A549 (cell line): ENCODE measurements at regions not wholly inside any gene's neighbourhood (a gene's known extent, or its start where the extent isn't known, plus 50 kb on each side); places are given as distances from the start of the nearest gene placed in this dataset.

ENCODE experiments used
- ATAC-seq, 2 experiments: fragments of 200-7000 bp in 1 of 2; fragments of >200 bp in 1 of 2; cut with Nextera tagmentation in 1 of 2; cut with Tn5 transposase in 1 of 2; 3 replicates each; pipeline versions ENCODE4 v1.8.0 to v1.9.1; 2018 to 2020; ENCODE audit warnings: mild to moderate bottlenecking in 1 of 2, moderate library complexity in 1 of 2
- CTCF ChIA-PET: fragments of 300-600 bp; sonication (Branson Sonifier 250); formaldehyde crosslinking; extraction: SDS; loops from one replicate; lab custom pipeline; 2021; ENCODE audit warnings: antibody characterized with exemption, inconsistent platforms; lab: Yijun Ruan, JAX
- POLR2A ChIA-PET: fragments of 350-600 bp; formaldehyde crosslinking; extraction: SDS; loops from one replicate; lab custom pipeline; 2021; ENCODE audit warnings: antibody characterized with exemption, inconsistent platforms; lab: Yijun Ruan, JAX
- DNase-seq, 2 experiments: peaks; one replicate each; pipeline versions ENCODE4 v3.0.0 to v3.0.0-alpha.2; 2011 to 2016; ENCODE audit warnings: low read depth in 1 of 2, low spot score in 1 of 2
- FAIRE-seq: peaks from 2 replicates; lab custom pipeline; 2011; peaks lifted over from hg19 to GRCh38; lab: Jason Lieb, UNC
- H3K27ac ChIP-seq, 2 experiments: fragments of >200 bp; sonication (Bioruptor Twin); formaldehyde crosslinking; 3 replicates each; pipeline ENCODE4 v1.5.1; 2016 to 2017
- H3K4me1 ChIP-seq: fragments of >200 bp; sonication (Bioruptor Twin); formaldehyde crosslinking; 3 replicates; pipeline ENCODE4 v1.6.1; 2016
- H3K4me2 ChIP-seq: fragments of >200 bp; sonication (Bioruptor Twin); formaldehyde crosslinking; 3 replicates; pipeline ENCODE4 v1.6.1; 2016
- H3K4me3 ChIP-seq: fragments of >200 bp; sonication (Bioruptor Twin); formaldehyde crosslinking; 3 replicates; pipeline ENCODE4 v1.5.1; 2016
- H3K9me3 ChIP-seq: fragments of >200 bp; sonication (Bioruptor Twin); formaldehyde crosslinking; 3 replicates; pipeline ENCODE4 v1.6.1; 2016
- BCL3 ChIP-seq: fragments of >200 bp; sonication (Bioruptor Twin); formaldehyde crosslinking; IDR thresholded peaks from 3 replicates; pipeline ENCODE4 v1.6.1; 2016
- CBX2 ChIP-seq: fragments of 200-600 bp; sonication (generic); IDR thresholded peaks from 2 replicates; pipeline ENCODE4 v1.6.1; 2016; ENCODE audit warnings: low read depth, mild to moderate bottlenecking, borderline replicate concordance
- CTCF ChIP-seq: fragments of >200 bp; sonication (Bioruptor Twin); formaldehyde crosslinking; IDR thresholded peaks from 3 replicates; pipeline ENCODE4 v1.5.1; 2016
- EHMT2 ChIP-seq: fragments of 200-600 bp; sonication (generic); IDR thresholded peaks from 2 replicates; pipeline ENCODE4 v1.6.1; 2016; ENCODE audit warnings: antibody characterized with exemption, low read depth, mild to moderate bottlenecking, moderate library complexity
- EP300 ChIP-seq, 2 experiments: fragments of >200 bp; sonication (Bioruptor Twin); formaldehyde crosslinking; IDR thresholded peaks; 2 replicates in 1 of 2; 3 replicates in 1 of 2; pipeline ENCODE4 v1.6.1; 2016 to 2017
- FOSL2 ChIP-seq, 2 experiments: fragments of 450-650 bp in 1 of 2; fragments of >200 bp in 1 of 2; sonication (Bioruptor Twin) in 1 of 2; formaldehyde crosslinking; IDR thresholded peaks; 2 replicates each; pipeline versions ENCODE4 v1.5.0 to v1.6.1; 2016 to 2020; ENCODE audit warnings: mild to moderate bottlenecking in 1 of 2, moderate library complexity in 1 of 2
- GATA3 ChIP-seq: IDR thresholded peaks from 2 replicates; pipeline ENCODE4 v1.6.1; 2012; ENCODE audit warnings: borderline replicate concordance
- HDAC2 ChIP-seq: fragments of 200-600 bp; sonication (generic); IDR thresholded peaks from 2 replicates; pipeline ENCODE4 v1.6.1; 2016
- HOXB13 ChIP-seq: fragments of 250-450 bp; sonication (Bioruptor Pico); IDR thresholded peaks from 2 replicates; pipeline ENCODE4 v1.5.0; 2020; ENCODE audit warnings: low read depth, mild to moderate bottlenecking, moderate library complexity
- JUN ChIP-seq, 2 experiments: fragments of >200 bp; sonication (Bioruptor Twin); formaldehyde crosslinking; IDR thresholded peaks; 2 replicates in 1 of 2; 3 replicates in 1 of 2; pipeline ENCODE4 v1.6.1; 2016 to 2017
- KDM5A ChIP-seq: fragments of 200-600 bp; sonication (generic); IDR thresholded peaks from 2 replicates; pipeline ENCODE4 v1.6.1; 2016; ENCODE audit warnings: antibody characterized with exemption, mild to moderate bottlenecking
- MAFK ChIP-seq: fragments of 450-650 bp; IDR thresholded peaks from 2 replicates; pipeline ENCODE4 v1.6.1; 2014; ENCODE audit not compliant: partially characterized antibody
- MYC ChIP-seq: IDR thresholded peaks from 2 replicates; pipeline ENCODE4 v1.6.1; 2012; ENCODE audit warnings: mild to moderate bottlenecking, inconsistent platforms, low read length, improper control_type of control experiment, borderline replicate concordance
- NPAS2 ChIP-seq: fragments of 250-450 bp; sonication (Bioruptor Pico); IDR thresholded peaks from 2 replicates; pipeline ENCODE4 v1.8.0; 2022; ENCODE audit warnings: mild to moderate bottlenecking, moderate library complexity, borderline replicate concordance
- NR3C1 ChIP-seq: fragments of >200 bp; sonication (Bioruptor Twin); formaldehyde crosslinking; IDR thresholded peaks from 3 replicates; pipeline ENCODE4 v1.6.1; 2017
- PBX3 ChIP-seq: IDR thresholded peaks from 2 replicates; pipeline ENCODE4 v1.6.1; 2012
- POLR2A ChIP-seq: IDR thresholded peaks from 2 replicates; pipeline ENCODE4 v1.6.1; 2012; ENCODE audit warnings: mild to moderate bottlenecking, low read length
- RCOR1 ChIP-seq: fragments of 150-350 bp; IDR thresholded peaks from 2 replicates; pipeline ENCODE4 v1.6.1; 2014; ENCODE audit warnings: antibody characterized with exemption, low read length, low read depth
- RFX5 ChIP-seq: fragments of 450-650 bp; IDR thresholded peaks from 2 replicates; pipeline ENCODE4 v1.7.1; 2014; ENCODE audit warnings: antibody characterized with exemption, mild to moderate bottlenecking, moderate library complexity
- RNF2 ChIP-seq: fragments of 200-600 bp; sonication (generic); IDR thresholded peaks from 2 replicates; pipeline ENCODE4 v1.6.1; 2016; ENCODE audit warnings: low read depth, mild to moderate bottlenecking, antibody characterized with exemption, moderate library complexity, borderline replicate concordance
- SMC3 ChIP-seq: fragments of >200 bp; sonication (Bioruptor Twin); formaldehyde crosslinking; IDR thresholded peaks from 3 replicates; pipeline ENCODE4 v1.6.1; 2018; ENCODE audit warnings: inconsistent platforms
- SREBF2 ChIP-seq: fragments of 450-650 bp; IDR thresholded peaks from 2 replicates; pipeline ENCODE4 v1.6.1; 2014; ENCODE audit warnings: mild to moderate bottlenecking, moderate library complexity
- TFCP2L1 ChIP-seq: fragments of 250-450 bp; sonication (Bioruptor Pico); IDR thresholded peaks from 2 replicates; pipeline ENCODE4 v1.5.0; 2021; ENCODE audit warnings: mild to moderate bottlenecking
- ZNF302 ChIP-seq: fragments of 250-450 bp; sonication (Bioruptor Pico); IDR thresholded peaks from 2 replicates; pipeline ENCODE4 v1.9.0; 2021; ENCODE audit warnings: inconsistent platforms, mild to moderate bottlenecking, moderate library complexity
- ZSCAN20 ChIP-seq: fragments of 250-450 bp; sonication (Bioruptor Pico); IDR thresholded peaks from 2 replicates; pipeline ENCODE4 v1.8.0; 2022; ENCODE audit warnings: mild to moderate bottlenecking, moderate library complexity
- WGBS: methylation state at CpG from one replicate; pipeline ENCODE4 v1.1.6; 2017; ENCODE audit errors: missing lambda C conversion rate; 5-methylcytosine and 5-hydroxymethylcytosine counted together
- TF ChIP-seq, protein P1 (sequence below): fragments of >200 bp; sonication (Bioruptor Twin); formaldehyde crosslinking; IDR thresholded peaks from 2 replicates; pipeline ENCODE4 v1.6.1; 2016

- ATAC-seq (no peak), FAIRE-seq (no peak), DNase-seq (no peak)
- TF ChIP-seq SREBF2 (no peak), NPAS2 (no peak), CBX2 (no peak), POLR2A (no peak), ZSCAN20 (CRISPR knock-in tag) (no peak), PBX3 (no peak), HDAC2 (no peak), RCOR1 (no peak), KDM5A (no peak), EHMT2 (no peak), EP300 (IDR thresholded peaks at IDR 0.05) (no peak)
- TF ChIP-seq, protein P1, sequence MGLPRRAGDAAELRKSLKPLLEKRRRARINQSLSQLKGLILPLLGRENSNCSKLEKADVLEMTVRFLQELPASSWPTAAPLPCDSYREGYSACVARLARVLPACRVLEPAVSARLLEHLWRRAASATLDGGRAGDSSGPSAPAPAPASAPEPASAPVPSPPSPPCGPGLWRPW: no peak
- H3K9me3 ChIP-seq: no peaks in the 10 kb centered on the region
- WGBS: 10% methylated on average over 2 of the region's 2 CpGs
- ChIA-PET POLR2A (no interaction called here), CTCF (no interaction called here)
- no peak overlapping the region for H3K4me3 ChIP-seq
- H3K4me1 ChIP-seq: no peaks in the 10 kb centered on the region
- H3K27ac ChIP-seq: no peak overlapping the region
- no peak overlapping the region for H3K4me2 ChIP-seq
Observed at GRCh38 chr5:111952555-111952954, 195.6 kb upstream of the NREP start.

DNA sequence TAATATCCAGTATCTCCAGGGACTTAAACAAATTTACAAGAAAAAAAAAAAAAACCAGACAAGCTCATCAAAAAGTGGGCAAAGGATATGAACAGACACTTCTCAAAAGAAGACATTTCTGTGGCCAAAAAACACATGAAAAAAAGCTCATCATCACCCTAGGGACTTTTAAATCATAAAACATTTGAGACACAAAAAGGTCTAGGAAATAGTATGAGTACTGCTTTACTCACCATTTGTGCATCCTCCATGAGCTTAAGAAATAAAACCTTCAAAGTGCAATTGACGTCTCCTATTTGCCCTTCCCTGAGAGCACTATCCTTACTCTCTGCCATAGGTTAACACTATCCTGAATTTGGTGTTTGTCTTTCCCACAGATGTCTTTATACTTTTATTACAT is 193.7 kb upstream of the NREP start:
- no peaks in the 10 kb centered on the region for H3K4me1 ChIP-seq
- ChIA-PET CTCF (no interaction called here), POLR2A (no interaction called here)
- no peak for TF ChIP-seq KDM5A
- TF ChIP-seq RNF2: no peak
- no peak for TF ChIP-seq GATA3
- no peak for TF ChIP-seq CTCF
- TF ChIP-seq MAFK: no peak
- no peak for TF ChIP-seq SREBF2
- TF ChIP-seq MYC: no peak
- no peak for TF ChIP-seq NR3C1
- no peak for TF ChIP-seq JUN (IDR thresholded peaks at IDR 0.05)
- TF ChIP-seq BCL3: no peak
- TF ChIP-seq FOSL2 (IDR thresholded peaks at IDR 0.05): no peak
- TF ChIP-seq FOSL2 (CRISPR knock-in tag; IDR thresholded peaks at IDR 0.05): no peak
- TF ChIP-seq SMC3: no peak
- no peak for TF ChIP-seq RFX5
- no peak for TF ChIP-seq ZNF302 (CRISPR knock-in tag)
- no peak for TF ChIP-seq TFCP2L1 (CRISPR knock-in tag)
- TF ChIP-seq HOXB13: no peak
- DNase-seq (no peak), FAIRE-seq (no peak), ATAC-seq (no peak)
- no peak overlapping the region for H3K27ac ChIP-seq
- 48% methylated on average over 1 of the region's 1 CpG for WGBS
- no peak overlapping the region for H3K4me3 ChIP-seq
- no peak overlapping the region for H3K4me2 ChIP-seq
- H3K9me3 ChIP-seq: no peaks in the 10 kb centered on the region
